RWPE1 (cell line): ENCODE measurements at regions not wholly inside any gene's neighbourhood (a gene's known extent, or its start where the extent isn't known, plus 50 kb on each side); places are given as distances from the start of the nearest gene placed in this dataset.

Source experiments
- CTCF ChIA-PET: fragments of 350-600 bp; sonication (Branson Sonifier 250); formaldehyde crosslinking; extraction: SDS; loops from one replicate; lab custom pipeline; 2021; lab: Yijun Ruan, JAX
- POLR2A ChIA-PET: fragments of 400-600 bp; formaldehyde crosslinking; extraction: SDS; loops from one replicate; lab custom pipeline; 2020; ENCODE audit warnings: antibody characterized with exemption; ENCODE audit not compliant: low non-redundant PET; lab: Yijun Ruan, JAX
- DNase-seq: peaks from one replicate; pipeline ENCODE4 v3.0.0; 2012; ENCODE audit warnings: low spot score
- H3K27ac ChIP-seq: fragments of 450-650 bp; 2 replicates; pipeline ENCODE4 v1.5.1; 2017
- TF ChIP-seq, protein P1 (sequence below): fragments of 450-650 bp; conservative IDR thresholded peaks from 2 replicates; pipeline ENCODE4 v1.5.1; 2017; ENCODE audit warnings: low read depth, mild to moderate bottlenecking

DNA sequence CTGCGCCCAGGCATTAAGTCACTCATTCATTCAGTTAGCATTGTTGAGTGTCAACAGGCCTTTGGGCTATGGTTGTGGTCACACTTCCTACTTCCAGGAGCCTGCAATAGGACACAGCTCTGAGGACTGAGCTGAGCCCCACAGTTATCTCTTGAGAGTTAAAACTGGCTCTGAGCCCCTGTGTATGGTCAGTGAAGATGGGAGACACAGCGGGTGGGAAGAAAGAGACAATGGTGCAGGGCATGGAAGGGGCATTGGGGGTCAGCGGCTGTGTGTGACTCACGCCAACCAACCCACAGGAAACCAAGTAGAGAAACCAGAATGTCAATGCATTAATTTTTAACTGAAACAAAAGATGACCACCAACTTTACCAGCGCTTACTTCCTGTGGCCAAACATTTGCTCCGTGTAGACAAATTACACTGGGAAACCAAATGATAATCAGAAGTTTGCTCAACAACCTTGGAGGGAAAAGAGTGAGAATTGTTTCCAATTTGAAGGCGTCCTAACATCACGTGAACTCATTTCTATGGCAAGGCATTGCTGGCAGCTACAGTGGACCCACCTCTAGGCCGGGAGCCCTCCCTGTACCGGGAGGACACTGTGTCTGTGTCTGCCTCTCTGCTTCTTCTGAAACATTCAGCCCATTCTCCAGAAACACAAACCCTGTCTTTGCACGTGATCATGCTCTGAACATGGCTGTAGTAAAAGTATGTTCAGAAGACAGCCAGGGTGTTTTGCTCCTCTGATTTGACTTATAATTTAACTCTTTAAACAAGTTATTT, 212.0 kb upstream of the ID2 start:
- ChIA-PET CTCF (interaction anchor here (0.6 kb wide), 1 partner anchor 40 kb away, joined by 3 read pairs; no protein-coding TSS in a partner anchor), POLR2A (no interaction called here)
- H3K27ac ChIP-seq, result no peak overlapping the region
- TF ChIP-seq, protein P1, sequence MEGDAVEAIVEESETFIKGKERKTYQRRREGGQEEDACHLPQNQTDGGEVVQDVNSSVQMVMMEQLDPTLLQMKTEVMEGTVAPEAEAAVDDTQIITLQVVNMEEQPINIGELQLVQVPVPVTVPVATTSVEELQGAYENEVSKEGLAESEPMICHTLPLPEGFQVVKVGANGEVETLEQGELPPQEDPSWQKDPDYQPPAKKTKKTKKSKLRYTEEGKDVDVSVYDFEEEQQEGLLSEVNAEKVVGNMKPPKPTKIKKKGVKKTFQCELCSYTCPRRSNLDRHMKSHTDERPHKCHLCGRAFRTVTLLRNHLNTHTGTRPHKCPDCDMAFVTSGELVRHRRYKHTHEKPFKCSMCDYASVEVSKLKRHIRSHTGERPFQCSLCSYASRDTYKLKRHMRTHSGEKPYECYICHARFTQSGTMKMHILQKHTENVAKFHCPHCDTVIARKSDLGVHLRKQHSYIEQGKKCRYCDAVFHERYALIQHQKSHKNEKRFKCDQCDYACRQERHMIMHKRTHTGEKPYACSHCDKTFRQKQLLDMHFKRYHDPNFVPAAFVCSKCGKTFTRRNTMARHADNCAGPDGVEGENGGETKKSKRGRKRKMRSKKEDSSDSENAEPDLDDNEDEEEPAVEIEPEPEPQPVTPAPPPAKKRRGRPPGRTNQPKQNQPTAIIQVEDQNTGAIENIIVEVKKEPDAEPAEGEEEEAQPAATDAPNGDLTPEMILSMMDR, result no peak
- DNase-seq, result no peak

DNA sequence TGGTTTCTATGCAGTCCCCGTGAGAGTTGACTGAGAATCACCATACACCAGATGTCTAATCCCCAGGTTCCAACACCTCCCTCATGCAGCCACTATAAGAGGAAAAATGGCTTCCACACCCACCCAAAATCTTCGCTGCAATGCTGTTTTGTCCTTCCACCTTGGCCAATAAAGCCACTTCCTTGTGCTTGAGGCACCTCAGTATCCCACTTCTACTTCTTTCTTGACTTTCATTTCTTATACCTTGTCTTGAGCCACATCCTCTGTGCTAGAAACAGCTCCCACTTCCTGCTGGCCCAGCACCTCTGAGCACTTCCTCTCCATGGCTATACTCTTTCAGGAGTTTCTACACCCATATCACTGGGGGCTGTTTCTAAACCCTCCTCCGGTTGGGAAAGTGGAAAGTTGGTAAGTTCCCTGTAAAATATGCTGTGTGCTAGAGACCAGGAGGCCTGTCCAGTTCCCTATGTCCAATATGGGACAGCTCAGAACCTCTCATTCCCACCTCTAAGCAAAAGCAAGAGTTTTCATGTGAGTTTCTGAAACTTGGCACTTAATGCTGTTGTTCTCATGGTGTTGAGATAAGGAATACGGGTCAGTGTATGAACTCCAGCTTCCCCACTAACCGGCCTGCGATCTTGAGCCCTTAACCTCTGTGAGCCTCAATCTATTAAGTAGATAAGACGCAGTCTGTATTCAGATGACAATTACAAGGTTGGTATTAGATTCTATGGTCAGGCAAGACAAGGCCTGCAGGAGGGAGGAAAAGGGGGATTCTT, 209.1 kb upstream of the ID2 start:
- ChIA-PET POLR2A (no interaction called here), CTCF (no interaction called here)
- no peak for DNase-seq
- TF ChIP-seq, protein P1, result no peak
- no peak overlapping the region for H3K27ac ChIP-seq

DNA sequence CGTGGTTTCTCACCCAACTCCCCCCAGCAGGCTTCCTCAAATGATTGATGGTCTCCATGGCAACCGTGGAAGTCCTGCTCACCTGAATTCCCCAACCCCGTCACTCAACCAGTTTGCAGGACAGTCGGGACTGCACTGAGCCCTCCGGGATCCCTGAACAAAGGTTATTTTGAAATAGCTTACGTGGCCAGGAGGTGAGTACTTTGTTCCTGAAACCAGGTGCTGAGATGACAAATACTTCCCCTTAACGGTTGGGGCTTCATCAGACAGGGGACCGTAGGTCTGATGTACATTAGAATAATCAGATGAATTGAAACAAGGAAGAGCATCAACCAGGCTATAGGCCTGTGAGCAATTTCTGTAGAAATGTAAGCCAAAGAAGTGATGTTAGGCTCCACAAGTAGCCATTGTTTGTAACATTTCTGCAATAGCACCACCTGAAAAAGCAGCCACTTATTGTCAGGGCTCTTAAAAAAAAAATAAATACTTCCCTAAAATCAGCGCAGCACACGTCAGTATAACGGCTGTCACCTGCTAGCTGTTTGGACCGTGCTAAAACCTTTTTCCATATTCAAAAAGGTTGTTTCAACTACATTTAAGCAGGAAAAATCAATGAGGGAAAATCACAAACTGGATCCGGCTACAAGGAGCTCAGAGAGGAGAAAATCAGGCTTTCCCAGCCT, 206.4 kb upstream of the ID2 start:
- H3K27ac ChIP-seq, result no peak overlapping the region
- ChIA-PET POLR2A (no interaction called here), CTCF (interaction anchor here (0.6 kb wide), 1 partner anchor 183 kb away, joined by 3 read pairs; no protein-coding TSS in a partner anchor)
- DNase-seq, result no peak
- TF ChIP-seq, protein P1, result no peak

DNA sequence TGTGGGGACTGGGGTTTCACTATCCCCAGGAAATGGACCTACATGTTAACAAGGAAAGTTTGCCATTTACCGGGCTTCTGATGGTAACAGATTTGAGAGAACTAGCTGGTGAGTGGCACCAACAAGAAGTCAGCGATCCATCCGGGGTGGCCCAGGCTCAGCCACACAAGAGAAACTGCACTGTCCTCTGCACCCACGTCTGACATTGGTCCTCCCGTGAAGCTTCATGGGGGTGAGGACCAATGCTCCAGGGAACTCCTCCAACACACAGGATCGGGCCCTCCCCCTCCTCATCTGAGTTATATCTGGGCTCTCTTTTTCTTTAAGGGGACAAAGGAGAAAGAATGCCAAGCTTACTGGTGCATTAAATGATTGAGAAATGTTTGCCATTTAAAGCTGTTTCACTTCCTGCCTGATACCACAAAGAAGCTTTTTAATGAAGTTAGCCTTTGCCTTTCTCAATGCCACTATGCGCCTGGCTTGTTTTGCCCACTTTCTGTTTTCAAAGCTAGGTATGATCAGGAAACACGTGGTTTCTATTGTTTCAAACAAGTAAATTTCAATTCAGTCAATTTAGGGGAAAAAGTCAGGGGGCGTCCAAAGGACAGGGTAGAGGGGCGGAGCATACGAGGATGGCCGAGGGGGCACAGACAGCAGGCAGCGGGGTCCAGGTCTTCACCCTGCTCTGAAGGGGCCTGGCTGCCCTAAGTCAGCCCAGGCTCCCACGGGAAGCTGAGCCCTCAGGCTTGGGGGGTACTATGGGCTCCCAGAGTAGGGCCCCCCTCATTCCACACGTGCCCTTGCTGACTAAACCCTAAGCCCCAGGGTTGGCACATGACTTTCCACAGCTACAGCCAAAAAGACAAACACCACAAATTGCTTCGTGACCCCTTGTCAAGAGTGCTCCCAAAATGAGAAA, 204.0 kb upstream of the ID2 start:
- DNase-seq, result no peak
- ChIA-PET CTCF (no interaction called here), POLR2A (no interaction called here)
- no peak overlapping the region for H3K27ac ChIP-seq
- TF ChIP-seq, protein P1, result no peak

DNA sequence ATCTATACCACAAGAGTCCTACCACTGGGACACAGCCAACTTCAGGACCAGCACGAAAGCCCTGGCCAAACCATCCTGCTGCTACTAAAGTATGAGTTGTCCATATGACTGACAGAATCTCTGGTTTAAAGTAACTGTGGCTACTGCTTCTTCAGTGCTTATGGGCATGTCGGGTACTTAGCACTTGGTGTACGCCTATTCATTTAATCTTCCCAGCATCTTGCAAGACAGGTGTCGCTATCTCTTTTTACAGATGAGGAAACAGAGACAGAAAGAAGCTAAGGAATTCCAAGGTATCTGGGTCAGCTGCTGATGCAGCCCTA, 203.4 kb upstream of the ID2 start:
- no peak for DNase-seq
- ChIA-PET POLR2A (no interaction called here), CTCF (no interaction called here)
- H3K27ac ChIP-seq, result no peak overlapping the region
- TF ChIP-seq, protein P1, result no peak
